ENCODE measurements at regions not wholly inside any gene's neighbourhood (a gene's known extent, or its start where the extent isn't known, plus 50 kb on each side); places are given as distances from the start of the nearest gene placed in this dataset.

GRCh38 chr2:8452296-8452695 is 229.6 kb upstream of the ID2 start:
- TF ChIP-seq, protein P1, sequence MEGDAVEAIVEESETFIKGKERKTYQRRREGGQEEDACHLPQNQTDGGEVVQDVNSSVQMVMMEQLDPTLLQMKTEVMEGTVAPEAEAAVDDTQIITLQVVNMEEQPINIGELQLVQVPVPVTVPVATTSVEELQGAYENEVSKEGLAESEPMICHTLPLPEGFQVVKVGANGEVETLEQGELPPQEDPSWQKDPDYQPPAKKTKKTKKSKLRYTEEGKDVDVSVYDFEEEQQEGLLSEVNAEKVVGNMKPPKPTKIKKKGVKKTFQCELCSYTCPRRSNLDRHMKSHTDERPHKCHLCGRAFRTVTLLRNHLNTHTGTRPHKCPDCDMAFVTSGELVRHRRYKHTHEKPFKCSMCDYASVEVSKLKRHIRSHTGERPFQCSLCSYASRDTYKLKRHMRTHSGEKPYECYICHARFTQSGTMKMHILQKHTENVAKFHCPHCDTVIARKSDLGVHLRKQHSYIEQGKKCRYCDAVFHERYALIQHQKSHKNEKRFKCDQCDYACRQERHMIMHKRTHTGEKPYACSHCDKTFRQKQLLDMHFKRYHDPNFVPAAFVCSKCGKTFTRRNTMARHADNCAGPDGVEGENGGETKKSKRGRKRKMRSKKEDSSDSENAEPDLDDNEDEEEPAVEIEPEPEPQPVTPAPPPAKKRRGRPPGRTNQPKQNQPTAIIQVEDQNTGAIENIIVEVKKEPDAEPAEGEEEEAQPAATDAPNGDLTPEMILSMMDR (IDR thresholded peaks at IDR 0.05; ENCODE audit: low read depth, low read length, poor library complexity, severe bottlenecking) = no peak
- TF ChIP-seq EZH2phosphoT487 (IDR thresholded peaks at IDR 0.05; ENCODE audit: borderline replicate concordance, low read length) = no peak

Measured in DOHH2 (cell line).